GM12875 (cell line): ENCODE measurements at regions not wholly inside any gene's neighbourhood (a gene's known extent, or its start where the extent isn't known, plus 50 kb on each side); places are given as distances from the start of the nearest gene placed in this dataset.

Experiments used
- H3K4me3 ChIP-seq: one replicate; pipeline ENCODE4 v1.5.1; 2011; ENCODE audit warnings: low read depth, low read length, control low read depth
- CTCF ChIP-seq: IDR thresholded peaks from 2 replicates; pipeline ENCODE4 v1.5.1; 2011; ENCODE audit warnings: low read depth, mild to moderate bottlenecking, control low read depth, inconsistent platforms, low read length, moderate library complexity, borderline replicate concordance; ENCODE audit not compliant: insufficient read depth

DNA sequence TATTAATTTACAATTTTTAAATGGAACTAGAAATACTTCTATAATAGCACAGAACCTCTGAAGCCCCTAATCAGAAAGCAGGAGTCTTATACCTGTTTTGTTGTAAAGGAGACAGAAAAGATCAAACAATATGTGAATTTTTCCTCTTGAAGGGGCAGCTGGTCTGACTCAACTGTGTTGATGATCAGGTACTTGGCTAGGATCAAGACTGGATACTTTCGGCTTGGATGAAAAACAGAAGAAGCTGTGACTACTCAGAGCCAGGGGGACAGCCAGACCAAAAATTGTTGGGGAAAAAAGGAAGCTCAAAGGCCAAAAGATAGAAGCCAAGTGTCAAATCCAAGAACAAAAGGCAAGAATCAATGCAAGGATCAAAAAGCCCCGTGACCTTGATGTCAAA is 195.6 kb downstream of the KCTD12 start:
- H3K4me3 ChIP-seq: no peak overlapping the region
- TF ChIP-seq CTCF: no peak

DNA sequence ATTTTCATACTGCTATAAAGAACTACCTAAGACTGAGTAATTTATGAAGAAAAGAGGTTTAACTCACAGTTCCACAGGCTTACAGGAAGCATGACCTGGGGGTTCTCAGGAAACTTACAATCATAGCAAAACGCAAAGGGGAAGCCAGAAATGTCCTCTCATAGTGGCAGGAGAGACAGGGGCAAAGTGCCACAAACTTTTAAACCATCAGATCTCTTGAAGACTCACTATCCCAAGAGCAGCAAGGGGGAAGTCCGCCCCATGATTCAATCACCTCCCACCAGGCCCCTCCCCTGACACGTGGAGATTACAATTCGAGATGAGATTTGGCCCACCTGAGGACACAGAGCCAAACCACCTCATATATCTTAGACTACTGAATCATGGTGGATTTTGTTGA is 198.7 kb downstream of the KCTD12 start:
- TF ChIP-seq CTCF: no peak
- no peak overlapping the region for H3K4me3 ChIP-seq

GRCh38 chr13:76685938-76686337 is 200.3 kb downstream of the KCTD12 start:
- no peak for TF ChIP-seq CTCF

GRCh38 chr13:76684336-76684735 is 201.9 kb downstream of the KCTD12 start:
- no peak for TF ChIP-seq CTCF
- no peak overlapping the region for H3K4me3 ChIP-seq

More at GRCh38 chr13:76685938-76686337, 200.3 kb downstream of the KCTD12 start:
- no peak overlapping the region for H3K4me3 ChIP-seq

DNA sequence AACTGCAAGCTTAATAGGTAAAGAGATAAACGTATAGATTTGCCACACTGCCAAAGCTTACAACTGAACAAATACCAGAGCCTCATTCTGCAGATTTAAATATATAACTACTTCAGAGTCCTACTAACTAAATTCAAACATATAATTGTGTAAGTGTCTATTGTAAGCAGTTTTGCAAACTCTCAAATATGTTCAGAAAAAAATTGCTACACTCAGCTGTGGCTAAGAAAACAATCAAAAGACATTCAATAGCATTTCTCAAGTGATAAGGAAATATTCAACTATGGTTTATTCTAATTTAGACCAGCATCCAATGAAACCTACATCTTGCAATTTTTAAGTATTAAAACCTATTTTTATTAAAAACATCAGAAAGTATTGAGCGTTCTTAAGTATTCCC is 202.4 kb downstream of the KCTD12 start:
- no peak for TF ChIP-seq CTCF
- no peak overlapping the region for H3K4me3 ChIP-seq

GRCh38 chr13:76683168-76683567 is 203.0 kb downstream of the KCTD12 start:
- no peak overlapping the region for H3K4me3 ChIP-seq
- TF ChIP-seq CTCF: no peak

- H3K4me3 ChIP-seq: no peak overlapping the region
- no peak for TF ChIP-seq CTCF
Measured at GRCh38 chr13:76680112-76680511, 206.1 kb downstream of the KCTD12 start.
